T-cell (primary cell): ENCODE measurements at regions not wholly inside any gene's neighbourhood (a gene's known extent, or its start where the extent isn't known, plus 50 kb on each side); places are given as distances from the start of the nearest gene placed in this dataset.

ENCODE experiments used
- ATAC-seq, 4 experiments: fragments of 200-7000 bp in 3 of 4; fragments of 150-1000 bp in 1 of 4; cut with Tn5 transposase; replicated peaks in 1 of 4; 1 replicate in 3 of 4; 2 replicates in 1 of 4; pipeline ENCODE4 v1.10.0; 2021; ENCODE audit warnings: moderate library complexity in 3 of 4, mild to moderate bottlenecking in 2 of 4, moderate number of reproducible peaks in 1 of 4
- CTCF ChIA-PET, 2 donors: fragments of 300-600 bp; sonication (Branson Sonifier 250); formaldehyde crosslinking; loops; one replicate each; lab custom pipeline; 2022; ENCODE audit warnings: antibody characterized with exemption in 2 of 2; lab: Charles Lee
- POLR2A ChIA-PET, 2 donors: fragments of 300-600 bp; sonication (Branson Sonifier 250); formaldehyde crosslinking; loops; one replicate each; lab custom pipeline; 2022; ENCODE audit warnings: antibody characterized with exemption in 2 of 2; lab: Charles Lee
- DNase-seq, 35 experiments: peaks; one replicate each; pipeline versions ENCODE4 v3.0.0 to v3.0.0-alpha.2; 2013 to 2023
- H3K27ac ChIP-seq: one replicate; pipeline ENCODE4 v1.5.1; 2013; ENCODE audit warnings: low read length
- H3K27me3 ChIP-seq, 2 experiments: replicated peaks in 1 of 2; 1 replicate in 1 of 2; 2 replicates in 1 of 2; pipeline versions ENCODE4 v1.6.1 to v1.7.0; 2013; ENCODE audit warnings: low read length in 1 of 2, mixed read lengths in 1 of 2; ENCODE audit not compliant: control insufficient read depth in 2 of 2, insufficient read depth in 2 of 2; ENCODE audit errors: extremely low read depth in 1 of 2
- H3K36me3 ChIP-seq, 2 donors: 1 replicate in 1 of 2; 2 replicates in 1 of 2; pipeline versions ENCODE4 v1.6.1 to v1.7.0; 2013; ENCODE audit warnings: low read length in 1 of 2; ENCODE audit not compliant: control insufficient read depth in 2 of 2, insufficient read depth in 1 of 2; ENCODE audit errors: extremely low read depth in 1 of 2
- H3K4me1 ChIP-seq, 2 experiments: 1 replicate in 1 of 2; 2 replicates in 1 of 2; pipeline versions ENCODE4 v1.6.1 to v1.7.0; 2013; ENCODE audit warnings: low read length in 2 of 2, mixed read lengths in 1 of 2; ENCODE audit not compliant: insufficient read depth in 2 of 2, control insufficient read depth in 1 of 2; ENCODE audit errors: extremely low read depth in 1 of 2
- H3K4me3 ChIP-seq, 2 donors: 1 replicate in 1 of 2; 2 replicates in 1 of 2; pipeline versions ENCODE4 v1.5.1 to v1.7.0; 2013; ENCODE audit warnings: mild to moderate bottlenecking in 2 of 2, low read length in 1 of 2, moderate library complexity in 1 of 2; ENCODE audit not compliant: control insufficient read depth in 1 of 2; ENCODE audit errors: extremely low read depth in 1 of 2
- H3K9me3 ChIP-seq: 2 replicates; pipeline ENCODE4 v1.7.0; 2013
- H3K27ac Mint-ChIP-seq, 2 donors: one replicate each; pipeline ENCODE4 v1.8.0; 2020 to 2021; ENCODE audit warnings: mild to moderate bottlenecking in 2 of 2, mixed read lengths in 2 of 2
- H3K27me3 Mint-ChIP-seq, 2 donors: one replicate each; pipeline ENCODE4 v1.8.0; 2021 to 2022; ENCODE audit warnings: mixed read lengths in 2 of 2
- H3K36me3 Mint-ChIP-seq: one replicate; pipeline ENCODE4 v1.8.0; 2021; ENCODE audit warnings: mixed read lengths
- H3K4me1 Mint-ChIP-seq, 3 donors: one replicate each; pipeline ENCODE4 v1.8.0; 2020 to 2022; ENCODE audit warnings: mixed read lengths in 3 of 3, mild to moderate bottlenecking in 1 of 3
- H3K4me3 Mint-ChIP-seq, 3 donors: one replicate each; pipeline ENCODE4 v1.8.0; 2020 to 2022; ENCODE audit warnings: mild to moderate bottlenecking in 3 of 3, mixed read lengths in 3 of 3, moderate library complexity in 3 of 3
- H3K9me3 Mint-ChIP-seq, 3 donors: one replicate each; pipeline ENCODE4 v1.8.0; 2020 to 2022; ENCODE audit warnings: mixed read lengths in 3 of 3
- WGBS: methylation state at CpG from one replicate; pipeline ENCODE4 v1.1.5; 2013; ENCODE audit warnings: missing lambda C conversion rate; ENCODE audit not compliant: insufficient coverage; 5-methylcytosine and 5-hydroxymethylcytosine counted together

- no peak overlapping the region for H3K27ac ChIP-seq
- ATAC-seq (no peak), DNase-seq (no peak)
- no peaks in the 10 kb centered on the region for H3K36me3 Mint-ChIP-seq
- H3K4me1 ChIP-seq: no peaks in the 10 kb centered on the region
- no peak overlapping the region for H3K4me3 Mint-ChIP-seq
- H3K4me3 ChIP-seq: no peak overlapping the region
- no peak overlapping the region for H3K27ac Mint-ChIP-seq
- no peaks in the 10 kb centered on the region for H3K9me3 ChIP-seq
- peaks cover 11 to 31% (median 26%) of the 10 kb centered on the region in 3 donors for H3K9me3 Mint-ChIP-seq
- no peaks in the 10 kb centered on the region for H3K4me1 Mint-ChIP-seq
- ChIA-PET CTCF (no interaction called here), POLR2A (no interaction called here)
- H3K27me3 Mint-ChIP-seq: no peaks in the 10 kb centered on the region
- no peaks in the 10 kb centered on the region for H3K36me3 ChIP-seq
- no peaks in the 10 kb centered on the region for H3K27me3 ChIP-seq
- WGBS: no CpG with 5 or more reads among the region's 3 CpGs
Measured at GRCh38 chr5:29037716-29038115, 1999.3 kb upstream of the CDH9 start.

GRCh38 chr5:29024052-29024451 lies 1985.7 kb upstream of the CDH9 start:
- H3K36me3 Mint-ChIP-seq: no peaks in the 10 kb centered on the region
- WGBS: no CpG with 5 or more reads among the region's 4 CpGs
- H3K27me3 Mint-ChIP-seq: no peaks in the 10 kb centered on the region

GRCh38 chr5:29023541-29023940 lies 1985.2 kb upstream of the CDH9 start:
- Mint-ChIP-seq H3K4me3 (no peak overlapping the region), H3K27me3 (no peaks in the 10 kb centered on the region), H3K27ac (no peak overlapping the region), H3K4me1 (no peaks in the 10 kb centered on the region), H3K36me3 (no peaks in the 10 kb centered on the region), H3K9me3 (peaks cover 12 to 19% (median 15%) of the 10 kb centered on the region in 3 donors)
- DNase-seq: no peak
- Histone ChIP-seq H3K4me1 (no peaks in the 10 kb centered on the region), H3K9me3 (peaks cover 2% of the 10 kb centered on the region), H3K27ac (no peak overlapping the region), H3K4me3 (no peak overlapping the region), H3K27me3 (no peaks in the 10 kb centered on the region), H3K36me3 (no peaks in the 10 kb centered on the region)
- POLR2A ChIA-PET: no interaction called here
- CTCF ChIA-PET: no interaction called here
- ATAC-seq: no peak
- 17% methylated on average over 2 of the region's 2 CpGs for WGBS

More at GRCh38 chr5:29024052-29024451, 1985.7 kb upstream of the CDH9 start:
- Histone ChIP-seq H3K27me3 (no peaks in the 10 kb centered on the region), H3K4me3 (no peak overlapping the region), H3K9me3 (peaks cover 2% of the 10 kb centered on the region), H3K36me3 (no peaks in the 10 kb centered on the region), H3K27ac (no peak overlapping the region), H3K4me1 (no peaks in the 10 kb centered on the region)
- CTCF ChIA-PET: no interaction called here
- H3K9me3 Mint-ChIP-seq: peaks cover 12 to 22% (median 15%) of the 10 kb centered on the region in 3 donors
- ATAC-seq: no peak
- POLR2A ChIA-PET: no interaction called here
- H3K4me1 Mint-ChIP-seq: no peaks in the 10 kb centered on the region
- no peak overlapping the region for H3K27ac Mint-ChIP-seq
- no peak overlapping the region for H3K4me3 Mint-ChIP-seq
- no peak for DNase-seq

- Mint-ChIP-seq H3K4me1 (no peaks in the 10 kb centered on the region), H3K4me3 (no peak overlapping the region), H3K27ac (no peak overlapping the region), H3K27me3 (no peaks in the 10 kb centered on the region), H3K9me3 (peaks cover 6 to 17% (median 13%) of the 10 kb centered on the region in 3 donors), H3K36me3 (no peaks in the 10 kb centered on the region)
- DNase-seq: no peak
- WGBS: no CpG with 5 or more reads among the region's 3 CpGs
- POLR2A ChIA-PET: no interaction called here
- H3K27me3 ChIP-seq: no peaks in the 10 kb centered on the region
- no peaks in the 10 kb centered on the region for H3K9me3 ChIP-seq
- H3K27ac ChIP-seq: no peak overlapping the region
- H3K36me3 ChIP-seq: no peaks in the 10 kb centered on the region
- CTCF ChIA-PET: no interaction called here
- H3K4me1 ChIP-seq: no peaks in the 10 kb centered on the region
- no peak overlapping the region for H3K4me3 ChIP-seq
- ATAC-seq: no peak
Measured at GRCh38 chr5:29017501-29017900, 1979.1 kb upstream of the CDH9 start.

DNA sequence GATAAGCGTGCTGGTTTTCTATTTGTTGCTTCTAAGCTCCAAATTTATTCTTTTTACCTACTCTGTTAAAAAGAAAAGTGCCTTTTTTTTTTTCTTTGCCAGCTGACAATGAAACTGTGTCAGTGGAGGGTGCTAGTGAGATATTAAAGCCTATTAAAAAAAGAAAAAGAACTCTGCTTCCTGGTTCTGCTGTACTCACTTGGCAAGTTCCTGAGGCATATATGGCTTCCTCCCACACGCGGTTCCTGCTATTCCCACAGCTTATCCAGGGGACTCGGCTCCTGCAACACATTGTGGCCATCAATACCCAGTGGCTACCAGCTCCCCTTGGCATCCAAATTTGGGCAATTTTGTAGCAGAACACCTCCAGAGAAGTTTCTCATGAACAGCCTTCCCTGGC lies 1977.7 kb upstream of the CDH9 start:
- ATAC-seq (no peak), DNase-seq (no peak)
- Mint-ChIP-seq H3K27me3 (no peaks in the 10 kb centered on the region), H3K4me1 (no peaks in the 10 kb centered on the region), H3K36me3 (no peaks in the 10 kb centered on the region), H3K4me3 (no peak overlapping the region), H3K27ac (no peak overlapping the region), H3K9me3 (peaks cover 6 to 17% (median 12%) of the 10 kb centered on the region in 3 donors)
- 71% methylated on average over 3 of the region's 4 CpGs for WGBS
- Histone ChIP-seq H3K36me3 (no peaks in the 10 kb centered on the region), H3K27me3 (no peaks in the 10 kb centered on the region), H3K4me3 (no peak overlapping the region), H3K9me3 (no peaks in the 10 kb centered on the region), H3K4me1 (no peaks in the 10 kb centered on the region), H3K27ac (no peak overlapping the region)
- POLR2A ChIA-PET: no interaction called here
- CTCF ChIA-PET: no interaction called here

GRCh38 chr5:29015523-29015922 lies 1977.1 kb upstream of the CDH9 start:
- Mint-ChIP-seq H3K27ac (no peak overlapping the region), H3K27me3 (no peaks in the 10 kb centered on the region), H3K4me3 (no peak overlapping the region), H3K36me3 (no peaks in the 10 kb centered on the region), H3K4me1 (no peaks in the 10 kb centered on the region), H3K9me3 (peaks cover under 1 to 15% (median 12%) of the 10 kb centered on the region in 3 donors)
- DNase-seq: no peak
- no peaks in the 10 kb centered on the region for H3K36me3 ChIP-seq
- no peak for ATAC-seq
- ChIA-PET POLR2A (no interaction called here), CTCF (no interaction called here)
- no peaks in the 10 kb centered on the region for H3K9me3 ChIP-seq
- no peak overlapping the region for H3K27ac ChIP-seq
- no peak overlapping the region for H3K4me3 ChIP-seq
- WGBS: no CpG with 5 or more reads among the region's 2 CpGs
- no peaks in the 10 kb centered on the region for H3K27me3 ChIP-seq
- H3K4me1 ChIP-seq: no peaks in the 10 kb centered on the region

DNA sequence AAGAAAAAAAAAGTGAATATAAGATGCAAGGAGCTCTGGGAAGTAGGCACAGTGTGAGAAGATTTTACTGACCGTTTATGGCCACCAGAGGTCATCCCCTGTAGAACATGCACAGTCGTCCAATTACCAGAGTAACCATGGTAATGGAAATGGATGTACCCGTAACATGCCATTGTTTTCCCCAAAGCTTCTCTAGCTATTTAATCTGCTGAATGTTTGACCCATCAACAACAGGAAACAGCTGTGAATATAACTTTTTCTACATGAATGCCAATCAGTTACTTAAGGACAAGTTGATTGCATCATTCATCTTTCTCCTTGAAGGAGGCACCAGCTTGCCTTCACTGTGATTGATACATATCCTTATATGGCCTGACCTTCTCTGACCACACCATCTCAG lies 1967.0 kb upstream of the CDH9 start:
- H3K27me3 ChIP-seq: no peaks in the 10 kb centered on the region
- H3K27ac ChIP-seq: no peak overlapping the region
- ATAC-seq (no peak), DNase-seq (no peak)
- no peak overlapping the region for H3K4me3 ChIP-seq
- ChIA-PET POLR2A (no interaction called here), CTCF (no interaction called here)
- Mint-ChIP-seq H3K27me3 (no peaks in the 10 kb centered on the region), H3K9me3 (peaks cover 5 to 26% (median 10%) of the 10 kb centered on the region in 3 donors), H3K4me3 (no peak overlapping the region), H3K36me3 (no peaks in the 10 kb centered on the region), H3K4me1 (no peaks in the 10 kb centered on the region), H3K27ac (no peak overlapping the region)
- H3K4me1 ChIP-seq: no peaks in the 10 kb centered on the region
- 47% methylated on average over 2 of the region's 3 CpGs for WGBS
- H3K36me3 ChIP-seq: no peaks in the 10 kb centered on the region
- H3K9me3 ChIP-seq: no peaks in the 10 kb centered on the region
